GM23338 (cell line): ENCODE measurements at regions not wholly inside any gene's neighbourhood (a gene's known extent, or its start where the extent isn't known, plus 50 kb on each side); places are given as distances from the start of the nearest gene placed in this dataset.

Experiments used
- ATAC-seq: fragments of 200-7000 bp; cut with Tn5 transposase; 3 replicates; pipeline ENCODE4 v1.9.1; 2020
- DNase-seq: peaks from one replicate; pipeline ENCODE4 v3.0.0-alpha.2; 2015; ENCODE audit warnings: low spot score
- H2AFZ ChIP-seq: fragments of 200-600 bp; sonication (generic); 2 replicates; pipeline ENCODE4 v1.8.0; 2016; ENCODE audit warnings: antibody characterized with exemption, mild to moderate bottlenecking, moderate library complexity
- H3F3A ChIP-seq: fragments of 200-600 bp; sonication (generic); replicated peaks from 2 replicates; pipeline ENCODE4 v1.8.0; 2017; ENCODE audit warnings: antibody characterized with exemption, mixed run types, low read depth
- H3K27ac ChIP-seq: fragments of 200-600 bp; sonication (generic); 2 replicates; pipeline ENCODE4 v1.6.1; 2016; ENCODE audit warnings: low read depth
- H3K27me3 ChIP-seq: fragments of 200-600 bp; sonication (generic); 2 replicates; pipeline ENCODE4 v1.8.0; 2016; ENCODE audit warnings: mild to moderate bottlenecking, mixed run types, moderate library complexity; ENCODE audit not compliant: insufficient read depth
- H3K36me3 ChIP-seq: fragments of 200-600 bp; sonication (generic); 2 replicates; pipeline ENCODE4 v1.8.0; 2016; ENCODE audit warnings: mild to moderate bottlenecking; ENCODE audit not compliant: insufficient read depth
- H3K4me1 ChIP-seq: fragments of 200-600 bp; sonication (generic); 2 replicates; pipeline ENCODE4 v1.8.0; 2016; ENCODE audit warnings: mild to moderate bottlenecking, moderate library complexity; ENCODE audit not compliant: insufficient read depth
- H3K4me2 ChIP-seq: fragments of 200-600 bp; sonication (generic); 2 replicates; pipeline ENCODE4 v1.7.1; 2017; ENCODE audit warnings: mixed run types
- H3K4me3 ChIP-seq: fragments of 200-600 bp; sonication (generic); 2 replicates; pipeline ENCODE4 v1.6.1; 2016; ENCODE audit warnings: mixed run types
- H3K79me2 ChIP-seq: fragments of 200-600 bp; sonication (generic); replicated peaks from 2 replicates; pipeline ENCODE4 v1.8.0; 2017; ENCODE audit warnings: mild to moderate bottlenecking; ENCODE audit not compliant: insufficient read depth
- H3K9me2 ChIP-seq: fragments of 200-600 bp; sonication (generic); 2 replicates; pipeline ENCODE4 v1.8.0; 2017; ENCODE audit not compliant: insufficient read depth
- H4K20me1 ChIP-seq: fragments of 200-600 bp; sonication (generic); replicated peaks from 2 replicates; pipeline ENCODE4 v1.8.0; 2017; ENCODE audit warnings: mild to moderate bottlenecking; ENCODE audit not compliant: insufficient read depth
- H3K27ac Mint-ChIP-seq: 2 replicates; pipeline ENCODE4 v1.8.0; 2020; ENCODE audit warnings: inconsistent platforms, mild to moderate bottlenecking, moderate library complexity, mixed read lengths
- H3K27me3 Mint-ChIP-seq: 3 replicates; pipeline ENCODE4 v1.8.0; 2022; ENCODE audit warnings: low read depth, mild to moderate bottlenecking, moderate library complexity, mixed read lengths, inconsistent platforms; ENCODE audit not compliant: insufficient read depth, poor library complexity
- H3K36me3 Mint-ChIP-seq: 3 replicates; pipeline ENCODE4 v1.8.0; 2021; ENCODE audit warnings: low read depth, mild to moderate bottlenecking, inconsistent platforms, moderate library complexity, mixed read lengths
- H3K4me1 Mint-ChIP-seq: 3 replicates; pipeline ENCODE4 v1.8.0; 2020; ENCODE audit warnings: mild to moderate bottlenecking, inconsistent platforms, mixed read lengths
- H3K4me3 Mint-ChIP-seq: 3 replicates; pipeline ENCODE4 v1.8.0; 2021; ENCODE audit warnings: moderate library complexity, mild to moderate bottlenecking, inconsistent platforms, mixed read lengths
- H3K9me3 Mint-ChIP-seq: 3 replicates; pipeline ENCODE4 v1.8.0; 2020; ENCODE audit warnings: moderate library complexity, mild to moderate bottlenecking, inconsistent platforms, mixed read lengths
- CREB1 ChIP-seq: fragments of 250-450 bp; sonication (Bioruptor Pico); IDR thresholded peaks from 2 replicates; pipeline ENCODE4 v1.5.0; 2020; ENCODE audit warnings: low read depth, mild to moderate bottlenecking, moderate library complexity
- EZH2 ChIP-seq: fragments of 200-600 bp; sonication (generic); IDR thresholded peaks from one replicate; pipeline ENCODE4 v1.8.0; 2017; ENCODE audit warnings: antibody characterized with exemption, mild to moderate bottlenecking, low read depth; ENCODE audit not compliant: unreplicated experiment
- EZH2phosphoT487 ChIP-seq: fragments of 200-600 bp; sonication (generic); IDR thresholded peaks from one replicate; pipeline ENCODE4 v1.8.1; 2018; ENCODE audit warnings: antibody characterized with exemption; ENCODE audit not compliant: unreplicated experiment
- JUNB ChIP-seq: IDR thresholded peaks from one replicate; pipeline ENCODE4 v1.6.1; 2016; ENCODE audit warnings: antibody characterized with exemption; ENCODE audit not compliant: unreplicated experiment
- NANOG ChIP-seq: IDR thresholded peaks from 2 replicates; pipeline ENCODE4 v1.6.1; 2016; ENCODE audit warnings: antibody characterized with exemption, borderline replicate concordance
- POLR2AphosphoS5 ChIP-seq: IDR thresholded peaks from 2 replicates; pipeline ENCODE4 v1.6.1; 2016; ENCODE audit warnings: antibody characterized with exemption, low read depth
- STAT1 ChIP-seq: IDR thresholded peaks from one replicate; pipeline ENCODE4 v1.6.1; 2016; ENCODE audit warnings: antibody characterized with exemption; ENCODE audit not compliant: unreplicated experiment
- ZNF114 ChIP-seq: fragments of 250-450 bp; sonication (Bioruptor Pico); IDR thresholded peaks from 2 replicates; pipeline ENCODE4 v1.5.0; 2020; ENCODE audit warnings: mild to moderate bottlenecking, moderate library complexity
- ZNF331 ChIP-seq: fragments of 250-450 bp; sonication (Bioruptor Pico); IDR thresholded peaks from 2 replicates; pipeline ENCODE4 v1.5.0; 2020; ENCODE audit warnings: low read depth, mild to moderate bottlenecking, moderate library complexity
- TF ChIP-seq, protein P1 (sequence below): IDR thresholded peaks from 2 replicates; pipeline ENCODE4 v1.6.1; 2016; ENCODE audit warnings: antibody characterized with exemption
- TF ChIP-seq, protein P2 (sequence below): fragments of 250-450 bp; sonication (Bioruptor Pico); IDR thresholded peaks from 2 replicates; pipeline ENCODE4 v1.5.0; 2020; ENCODE audit warnings: mild to moderate bottlenecking, moderate library complexity
- TF ChIP-seq, protein P3 (sequence below), 2 experiments: fragments of 200-600 bp in 1 of 2; sonication (generic) in 1 of 2; conservative IDR thresholded peaks; 2 replicates each; pipeline versions ENCODE4 v1.5.1 to v1.6.1; 2016 to 2017; ENCODE audit warnings: antibody characterized with exemption in 2 of 2, low read depth in 2 of 2, mild to moderate bottlenecking in 2 of 2, moderate library complexity in 1 of 2
- TF ChIP-seq, protein P4 (sequence below): IDR thresholded peaks from one replicate; pipeline ENCODE4 v1.6.1; 2018; ENCODE audit warnings: antibody characterized with exemption; ENCODE audit not compliant: unreplicated experiment

DNA sequence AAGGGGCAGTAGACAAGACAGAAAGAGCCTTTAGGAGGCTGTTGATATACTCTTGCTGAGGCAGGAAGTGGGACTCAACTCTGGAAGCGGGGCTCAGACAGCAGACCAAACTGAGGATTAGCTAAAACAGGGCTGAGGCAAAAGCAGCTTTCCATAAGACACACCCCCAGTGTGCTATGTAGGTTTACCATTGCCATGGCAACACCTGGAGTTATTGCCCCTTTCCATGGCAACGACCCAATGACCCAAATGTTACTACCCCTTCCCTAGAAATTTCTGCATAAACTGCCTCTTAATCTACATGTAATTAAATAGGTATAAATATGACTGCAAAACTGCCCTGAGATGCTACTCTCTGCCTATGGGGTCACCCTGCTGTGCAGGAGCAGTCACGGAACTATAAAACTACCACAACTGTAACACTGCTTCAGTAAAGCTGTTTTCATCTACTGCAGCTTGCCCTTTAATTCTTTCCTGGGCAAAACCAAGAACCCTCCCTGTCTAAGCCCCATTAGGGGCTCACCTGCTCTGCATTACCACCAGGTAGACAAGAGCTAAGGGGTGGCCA, 348.4 kb upstream of the PODXL start:
- H3K27me3 Mint-ChIP-seq, result peaks cover 21% of the 10 kb centered on the region
- H3K4me1 ChIP-seq, result no peaks in the 10 kb centered on the region
- peaks cover 34% of the 10 kb centered on the region for H3K27me3 ChIP-seq
- no peak overlapping the region for H3K27ac Mint-ChIP-seq
- H3K4me3 ChIP-seq, result no peak overlapping the region
- H3K9me2 ChIP-seq, result 0 out of 2 replicates have a peak, but pooled peaks cover 15% of the 10 kb centered on the region
- H4K20me1 ChIP-seq, result no peaks in the 10 kb centered on the region
- no peak for TF ChIP-seq NANOG
- TF ChIP-seq ZNF114 (CRISPR knock-in tag), result no peak
- no peak for TF ChIP-seq EZH2phosphoT487
- TF ChIP-seq, protein P1, sequence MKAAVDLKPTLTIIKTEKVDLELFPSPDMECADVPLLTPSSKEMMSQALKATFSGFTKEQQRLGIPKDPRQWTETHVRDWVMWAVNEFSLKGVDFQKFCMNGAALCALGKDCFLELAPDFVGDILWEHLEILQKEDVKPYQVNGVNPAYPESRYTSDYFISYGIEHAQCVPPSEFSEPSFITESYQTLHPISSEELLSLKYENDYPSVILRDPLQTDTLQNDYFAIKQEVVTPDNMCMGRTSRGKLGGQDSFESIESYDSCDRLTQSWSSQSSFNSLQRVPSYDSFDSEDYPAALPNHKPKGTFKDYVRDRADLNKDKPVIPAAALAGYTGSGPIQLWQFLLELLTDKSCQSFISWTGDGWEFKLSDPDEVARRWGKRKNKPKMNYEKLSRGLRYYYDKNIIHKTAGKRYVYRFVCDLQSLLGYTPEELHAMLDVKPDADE, result no peak
- no peak for TF ChIP-seq JUNB
- no peak for TF ChIP-seq EZH2
- TF ChIP-seq, protein P2, sequence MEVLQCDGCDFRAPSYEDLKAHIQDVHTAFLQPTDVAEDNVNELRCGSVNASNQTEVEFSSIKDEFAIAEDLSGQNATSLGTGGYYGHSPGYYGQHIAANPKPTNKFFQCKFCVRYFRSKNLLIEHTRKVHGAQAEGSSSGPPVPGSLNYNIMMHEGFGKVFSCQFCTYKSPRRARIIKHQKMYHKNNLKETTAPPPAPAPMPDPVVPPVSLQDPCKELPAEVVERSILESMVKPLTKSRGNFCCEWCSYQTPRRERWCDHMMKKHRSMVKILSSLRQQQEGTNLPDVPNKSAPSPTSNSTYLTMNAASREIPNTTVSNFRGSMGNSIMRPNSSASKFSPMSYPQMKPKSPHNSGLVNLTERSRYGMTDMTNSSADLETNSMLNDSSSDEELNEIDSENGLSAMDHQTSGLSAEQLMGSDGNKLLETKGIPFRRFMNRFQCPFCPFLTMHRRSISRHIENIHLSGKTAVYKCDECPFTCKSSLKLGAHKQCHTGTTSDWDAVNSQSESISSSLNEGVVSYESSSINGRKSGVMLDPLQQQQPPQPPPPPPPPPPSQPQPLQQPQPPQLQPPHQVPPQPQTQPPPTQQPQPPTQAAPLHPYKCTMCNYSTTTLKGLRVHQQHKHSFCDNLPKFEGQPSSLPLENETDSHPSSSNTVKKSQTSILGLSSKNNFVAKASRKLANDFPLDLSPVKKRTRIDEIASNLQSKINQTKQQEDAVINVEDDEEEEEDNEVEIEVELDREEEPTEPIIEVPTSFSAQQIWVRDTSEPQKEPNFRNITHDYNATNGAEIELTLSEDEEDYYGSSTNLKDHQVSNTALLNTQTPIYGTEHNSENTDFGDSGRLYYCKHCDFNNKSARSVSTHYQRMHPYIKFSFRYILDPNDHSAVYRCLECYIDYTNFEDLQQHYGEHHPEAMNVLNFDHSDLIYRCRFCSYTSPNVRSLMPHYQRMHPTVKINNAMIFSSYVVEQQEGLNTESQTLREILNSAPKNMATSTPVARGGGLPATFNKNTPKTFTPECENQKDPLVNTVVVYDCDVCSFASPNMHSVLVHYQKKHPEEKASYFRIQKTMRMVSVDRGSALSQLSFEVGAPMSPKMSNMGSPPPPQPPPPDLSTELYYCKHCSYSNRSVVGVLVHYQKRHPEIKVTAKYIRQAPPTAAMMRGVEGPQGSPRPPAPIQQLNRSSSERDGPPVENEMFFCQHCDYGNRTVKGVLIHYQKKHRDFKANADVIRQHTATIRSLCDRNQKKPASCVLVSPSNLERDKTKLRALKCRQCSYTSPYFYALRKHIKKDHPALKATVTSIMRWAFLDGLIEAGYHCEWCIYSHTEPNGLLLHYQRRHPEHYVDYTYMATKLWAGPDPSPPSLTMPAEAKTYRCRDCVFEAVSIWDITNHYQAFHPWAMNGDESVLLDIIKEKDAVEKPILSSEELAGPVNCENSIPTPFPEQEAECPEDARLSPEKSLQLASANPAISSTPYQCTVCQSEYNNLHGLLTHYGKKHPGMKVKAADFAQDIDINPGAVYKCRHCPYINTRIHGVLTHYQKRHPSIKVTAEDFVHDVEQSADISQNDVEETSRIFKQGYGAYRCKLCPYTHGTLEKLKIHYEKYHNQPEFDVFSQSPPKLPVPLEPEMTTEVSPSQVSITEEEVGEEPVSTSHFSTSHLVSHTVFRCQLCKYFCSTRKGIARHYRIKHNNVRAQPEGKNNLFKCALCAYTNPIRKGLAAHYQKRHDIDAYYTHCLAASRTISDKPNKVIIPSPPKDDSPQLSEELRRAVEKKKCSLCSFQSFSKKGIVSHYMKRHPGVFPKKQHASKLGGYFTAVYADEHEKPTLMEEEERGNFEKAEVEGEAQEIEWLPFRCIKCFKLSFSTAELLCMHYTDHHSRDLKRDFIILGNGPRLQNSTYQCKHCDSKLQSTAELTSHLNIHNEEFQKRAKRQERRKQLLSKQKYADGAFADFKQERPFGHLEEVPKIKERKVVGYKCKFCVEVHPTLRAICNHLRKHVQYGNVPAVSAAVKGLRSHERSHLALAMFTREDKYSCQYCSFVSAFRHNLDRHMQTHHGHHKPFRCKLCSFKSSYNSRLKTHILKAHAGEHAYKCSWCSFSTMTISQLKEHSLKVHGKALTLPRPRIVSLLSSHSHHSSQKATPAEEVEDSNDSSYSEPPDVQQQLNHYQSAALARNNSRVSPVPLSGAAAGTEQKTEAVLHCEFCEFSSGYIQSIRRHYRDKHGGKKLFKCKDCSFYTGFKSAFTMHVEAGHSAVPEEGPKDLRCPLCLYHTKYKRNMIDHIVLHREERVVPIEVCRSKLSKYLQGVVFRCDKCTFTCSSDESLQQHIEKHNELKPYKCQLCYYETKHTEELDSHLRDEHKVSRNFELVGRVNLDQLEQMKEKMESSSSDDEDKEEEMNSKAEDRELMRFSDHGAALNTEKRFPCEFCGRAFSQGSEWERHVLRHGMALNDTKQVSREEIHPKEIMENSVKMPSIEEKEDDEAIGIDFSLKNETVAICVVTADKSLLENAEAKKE (CRISPR knock-in tag), result no peak
- TF ChIP-seq, protein P3, sequence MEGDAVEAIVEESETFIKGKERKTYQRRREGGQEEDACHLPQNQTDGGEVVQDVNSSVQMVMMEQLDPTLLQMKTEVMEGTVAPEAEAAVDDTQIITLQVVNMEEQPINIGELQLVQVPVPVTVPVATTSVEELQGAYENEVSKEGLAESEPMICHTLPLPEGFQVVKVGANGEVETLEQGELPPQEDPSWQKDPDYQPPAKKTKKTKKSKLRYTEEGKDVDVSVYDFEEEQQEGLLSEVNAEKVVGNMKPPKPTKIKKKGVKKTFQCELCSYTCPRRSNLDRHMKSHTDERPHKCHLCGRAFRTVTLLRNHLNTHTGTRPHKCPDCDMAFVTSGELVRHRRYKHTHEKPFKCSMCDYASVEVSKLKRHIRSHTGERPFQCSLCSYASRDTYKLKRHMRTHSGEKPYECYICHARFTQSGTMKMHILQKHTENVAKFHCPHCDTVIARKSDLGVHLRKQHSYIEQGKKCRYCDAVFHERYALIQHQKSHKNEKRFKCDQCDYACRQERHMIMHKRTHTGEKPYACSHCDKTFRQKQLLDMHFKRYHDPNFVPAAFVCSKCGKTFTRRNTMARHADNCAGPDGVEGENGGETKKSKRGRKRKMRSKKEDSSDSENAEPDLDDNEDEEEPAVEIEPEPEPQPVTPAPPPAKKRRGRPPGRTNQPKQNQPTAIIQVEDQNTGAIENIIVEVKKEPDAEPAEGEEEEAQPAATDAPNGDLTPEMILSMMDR (conservative IDR thresholded peaks at IDR 0.05; ENCODE audit: low read depth in 2 of 2), result no peak
- no peak for TF ChIP-seq ZNF331 (CRISPR knock-in tag)
- TF ChIP-seq POLR2AphosphoS5, result no peak
- TF ChIP-seq, protein P4, sequence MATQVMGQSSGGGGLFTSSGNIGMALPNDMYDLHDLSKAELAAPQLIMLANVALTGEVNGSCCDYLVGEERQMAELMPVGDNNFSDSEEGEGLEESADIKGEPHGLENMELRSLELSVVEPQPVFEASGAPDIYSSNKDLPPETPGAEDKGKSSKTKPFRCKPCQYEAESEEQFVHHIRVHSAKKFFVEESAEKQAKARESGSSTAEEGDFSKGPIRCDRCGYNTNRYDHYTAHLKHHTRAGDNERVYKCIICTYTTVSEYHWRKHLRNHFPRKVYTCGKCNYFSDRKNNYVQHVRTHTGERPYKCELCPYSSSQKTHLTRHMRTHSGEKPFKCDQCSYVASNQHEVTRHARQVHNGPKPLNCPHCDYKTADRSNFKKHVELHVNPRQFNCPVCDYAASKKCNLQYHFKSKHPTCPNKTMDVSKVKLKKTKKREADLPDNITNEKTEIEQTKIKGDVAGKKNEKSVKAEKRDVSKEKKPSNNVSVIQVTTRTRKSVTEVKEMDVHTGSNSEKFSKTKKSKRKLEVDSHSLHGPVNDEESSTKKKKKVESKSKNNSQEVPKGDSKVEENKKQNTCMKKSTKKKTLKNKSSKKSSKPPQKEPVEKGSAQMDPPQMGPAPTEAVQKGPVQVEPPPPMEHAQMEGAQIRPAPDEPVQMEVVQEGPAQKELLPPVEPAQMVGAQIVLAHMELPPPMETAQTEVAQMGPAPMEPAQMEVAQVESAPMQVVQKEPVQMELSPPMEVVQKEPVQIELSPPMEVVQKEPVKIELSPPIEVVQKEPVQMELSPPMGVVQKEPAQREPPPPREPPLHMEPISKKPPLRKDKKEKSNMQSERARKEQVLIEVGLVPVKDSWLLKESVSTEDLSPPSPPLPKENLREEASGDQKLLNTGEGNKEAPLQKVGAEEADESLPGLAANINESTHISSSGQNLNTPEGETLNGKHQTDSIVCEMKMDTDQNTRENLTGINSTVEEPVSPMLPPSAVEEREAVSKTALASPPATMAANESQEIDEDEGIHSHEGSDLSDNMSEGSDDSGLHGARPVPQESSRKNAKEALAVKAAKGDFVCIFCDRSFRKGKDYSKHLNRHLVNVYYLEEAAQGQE, result no peak
- no peak for TF ChIP-seq CREB1 (CRISPR knock-in tag)
- no peak for TF ChIP-seq STAT1
- peaks cover under 1% of the 10 kb centered on the region; the same call in 1 of the 3 replicates for H3K36me3 Mint-ChIP-seq
- H3K4me3 Mint-ChIP-seq, result no peak overlapping the region
- no peaks in the 10 kb centered on the region for H3F3A ChIP-seq
- H3K36me3 ChIP-seq, result no peaks in the 10 kb centered on the region
- peaks cover 3% of the 10 kb centered on the region for H3K9me3 Mint-ChIP-seq
- no peak overlapping the region for H3K27ac ChIP-seq
- no peak overlapping the region for H3K4me2 ChIP-seq
- ATAC-seq (no peak), DNase-seq (peak; percentile 52)
- H3K79me2 ChIP-seq, result no peaks in the 10 kb centered on the region
- H3K4me1 Mint-ChIP-seq, result peaks cover 7% of the 10 kb centered on the region
- H2AFZ ChIP-seq, result no peak overlapping the region
